Natural killer cell (primary cell): ENCODE measurements at regions not wholly inside any gene's neighbourhood (a gene's known extent, or its start where the extent isn't known, plus 50 kb on each side); places are given as distances from the start of the nearest gene placed in this dataset.
A peak's percentile ranks its signal among the peaks of the same experiment; 100 is the strongest.

Experiments
- ATAC-seq, 3 donors: fragments of 150-1000 bp in 2 of 3; fragments of 200-7000 bp in 1 of 3; cut with Tn5 transposase; 1 replicate in 1 of 3; 2 replicates in 2 of 3; pipeline ENCODE4 v1.10.0; 2021; ENCODE audit warnings: mild to moderate bottlenecking in 2 of 3, moderate library complexity in 2 of 3
- DNase-seq, 2 donors: peaks; one replicate each; pipeline versions ENCODE4 v3.0.0 to v3.0.0-alpha.2; 2013 to 2021; ENCODE audit warnings: mixed read lengths in 1 of 2
- H3K27ac ChIP-seq: one replicate; pipeline ENCODE4 v1.5.1; 2013; ENCODE audit warnings: mild to moderate bottlenecking, low read length
- H3K27me3 ChIP-seq: one replicate; pipeline ENCODE4 v1.6.1; 2013; ENCODE audit warnings: low read length; ENCODE audit not compliant: control insufficient read depth, insufficient read depth
- H3K36me3 ChIP-seq: one replicate; pipeline ENCODE4 v1.6.1; 2013; ENCODE audit warnings: low read length; ENCODE audit not compliant: control insufficient read depth, insufficient read depth
- H3K4me1 ChIP-seq: one replicate; pipeline ENCODE4 v1.6.1; 2013; ENCODE audit warnings: low read length; ENCODE audit not compliant: control insufficient read depth, insufficient read depth
- H3K4me3 ChIP-seq: one replicate; pipeline ENCODE4 v1.5.1; 2013; ENCODE audit warnings: low read length
- H3K9me3 ChIP-seq: one replicate; pipeline ENCODE4 v1.6.1; 2013; ENCODE audit warnings: low read length; ENCODE audit not compliant: control insufficient read depth, insufficient read depth
- H3K27ac Mint-ChIP-seq, 2 donors: one replicate each; pipeline ENCODE4 v1.8.0; 2022; ENCODE audit warnings: mild to moderate bottlenecking in 2 of 2, mixed read lengths in 2 of 2, moderate library complexity in 1 of 2
- H3K27me3 Mint-ChIP-seq, 2 donors: one replicate each; pipeline ENCODE4 v1.8.0; 2022; ENCODE audit warnings: low read depth in 2 of 2, mixed read lengths in 2 of 2
- H3K36me3 Mint-ChIP-seq: one replicate; pipeline ENCODE4 v1.8.0; 2022; ENCODE audit warnings: mixed read lengths
- H3K4me1 Mint-ChIP-seq, 2 donors: one replicate each; pipeline ENCODE4 v1.8.0; 2022; ENCODE audit warnings: mixed read lengths in 2 of 2
- H3K4me3 Mint-ChIP-seq: one replicate; pipeline ENCODE4 v1.8.0; 2022; ENCODE audit warnings: mild to moderate bottlenecking, moderate library complexity, mixed read lengths
- H3K9me3 Mint-ChIP-seq, 2 donors: one replicate each; pipeline ENCODE4 v1.8.0; 2022; ENCODE audit warnings: mixed read lengths in 2 of 2
- WGBS: methylation state at CpG from one replicate; pipeline ENCODE4 v1.1.7; 2013; ENCODE audit warnings: missing lambda C conversion rate; ENCODE audit not compliant: insufficient coverage; 5-methylcytosine and 5-hydroxymethylcytosine counted together
- intact Hi-C: fragments of 100-400 bp; cut with micrococcal nuclease; formaldehyde crosslinking; loops from one replicate; pipeline ENCODE4 v1.14.2; 2022
- TF ChIP-seq, protein P1 (sequence below): fragments of 200-600 bp; IDR thresholded peaks from one replicate; pipeline ENCODE4 v1.8.0; 2022; ENCODE audit warnings: antibody characterized with exemption

DNA sequence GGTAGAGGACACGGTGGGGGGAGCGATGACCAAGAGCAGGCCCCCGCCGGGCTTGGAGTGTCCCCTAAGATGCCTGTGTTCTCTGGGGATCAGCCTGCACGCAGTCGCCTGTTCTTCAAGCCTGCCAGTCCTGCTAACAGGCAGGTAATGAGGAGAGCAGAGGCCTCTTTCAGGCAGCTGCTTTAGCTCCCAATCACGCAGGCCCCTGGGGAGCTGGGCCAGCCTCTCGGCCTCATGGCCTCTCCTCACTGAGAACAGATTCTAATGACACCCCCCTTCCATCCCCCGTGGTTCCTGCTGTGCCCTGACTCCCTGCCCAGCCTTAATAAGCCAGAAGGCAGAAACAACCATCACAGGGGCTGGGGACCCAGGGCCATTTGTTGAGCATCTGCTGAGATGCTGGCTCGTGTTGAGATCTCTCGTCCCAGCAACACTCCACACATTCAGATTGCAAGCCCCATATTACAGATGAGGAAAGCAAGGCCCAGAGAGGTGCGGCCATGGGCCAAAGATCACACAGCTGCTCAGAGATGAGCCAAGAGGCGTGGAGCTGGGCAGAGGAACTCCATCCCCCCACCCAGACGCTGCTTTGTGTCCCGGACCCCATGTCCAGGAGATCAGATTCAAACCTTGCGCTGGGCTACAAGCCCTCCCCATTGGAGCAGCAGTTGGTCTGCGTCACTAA is 71.6 kb upstream of the CASZ1 start:
- no peaks in the 10 kb centered on the region for H3K36me3 ChIP-seq
- H3K4me1 ChIP-seq, result peaks cover 13% of the 10 kb centered on the region
- Mint-ChIP-seq H3K4me1 (peaks cover 5 to 16% of the 10 kb centered on the region in 2 donors), H3K36me3 (no peaks in the 10 kb centered on the region), H3K27me3 (peaks cover 47 to 53% of the 10 kb centered on the region in 2 donors), H3K4me3 (peak overlapping the region; percentile 61), H3K27ac (no peak overlapping the region), H3K9me3 (no peaks in the 10 kb centered on the region)
- 81% methylated on average over 17 of the region's 17 CpGs for WGBS
- intact Hi-C loops, result loop anchor here (1.0 to 5.0 kb wide), 5 partner anchors 44 to 438 kb away; partner anchors contain the start of gene CENPS
- DNase-seq, result no peak
- H3K4me3 ChIP-seq, result no peak overlapping the region
- H3K9me3 ChIP-seq, result no peaks in the 10 kb centered on the region
- no peak overlapping the region for H3K27ac ChIP-seq
- peaks cover 32% of the 10 kb centered on the region for H3K27me3 ChIP-seq
- no peak for ATAC-seq
- TF ChIP-seq, protein P1, sequence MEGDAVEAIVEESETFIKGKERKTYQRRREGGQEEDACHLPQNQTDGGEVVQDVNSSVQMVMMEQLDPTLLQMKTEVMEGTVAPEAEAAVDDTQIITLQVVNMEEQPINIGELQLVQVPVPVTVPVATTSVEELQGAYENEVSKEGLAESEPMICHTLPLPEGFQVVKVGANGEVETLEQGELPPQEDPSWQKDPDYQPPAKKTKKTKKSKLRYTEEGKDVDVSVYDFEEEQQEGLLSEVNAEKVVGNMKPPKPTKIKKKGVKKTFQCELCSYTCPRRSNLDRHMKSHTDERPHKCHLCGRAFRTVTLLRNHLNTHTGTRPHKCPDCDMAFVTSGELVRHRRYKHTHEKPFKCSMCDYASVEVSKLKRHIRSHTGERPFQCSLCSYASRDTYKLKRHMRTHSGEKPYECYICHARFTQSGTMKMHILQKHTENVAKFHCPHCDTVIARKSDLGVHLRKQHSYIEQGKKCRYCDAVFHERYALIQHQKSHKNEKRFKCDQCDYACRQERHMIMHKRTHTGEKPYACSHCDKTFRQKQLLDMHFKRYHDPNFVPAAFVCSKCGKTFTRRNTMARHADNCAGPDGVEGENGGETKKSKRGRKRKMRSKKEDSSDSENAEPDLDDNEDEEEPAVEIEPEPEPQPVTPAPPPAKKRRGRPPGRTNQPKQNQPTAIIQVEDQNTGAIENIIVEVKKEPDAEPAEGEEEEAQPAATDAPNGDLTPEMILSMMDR, result no peak

DNA sequence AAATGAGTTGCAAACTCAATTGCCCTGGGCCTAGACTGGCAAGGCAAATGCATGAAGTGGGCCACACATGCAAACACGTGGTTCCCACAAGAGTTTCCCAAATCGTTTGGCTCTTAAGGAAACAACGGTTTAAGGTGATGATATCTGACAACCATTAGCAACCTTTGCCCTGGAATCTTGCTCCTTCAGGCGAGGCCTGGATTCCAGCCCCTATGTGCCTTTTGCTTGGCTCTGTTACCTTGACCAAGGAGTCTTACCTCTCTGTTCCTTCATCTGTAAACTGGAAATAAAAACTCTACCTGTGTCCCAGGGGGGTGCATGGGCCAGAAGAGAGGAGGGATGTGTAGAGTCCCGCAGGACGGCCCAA is 72.1 kb upstream of the CASZ1 start:
- Histone ChIP-seq H3K27ac (no peak overlapping the region), H3K4me1 (peaks cover 13% of the 10 kb centered on the region), H3K4me3 (no peak overlapping the region), H3K27me3 (peaks cover 32% of the 10 kb centered on the region), H3K9me3 (no peaks in the 10 kb centered on the region), H3K36me3 (no peaks in the 10 kb centered on the region)
- no peaks in the 10 kb centered on the region for H3K36me3 Mint-ChIP-seq
- intact Hi-C loops, result loop anchor here (5.0 kb wide), 2 partner anchors 44 to 176 kb away; no protein-coding TSS in a partner anchor
- ATAC-seq, result no peak
- peaks cover 42 to 48% of the 10 kb centered on the region in 2 donors for H3K27me3 Mint-ChIP-seq
- H3K4me3 Mint-ChIP-seq, result no peak overlapping the region
- H3K4me1 Mint-ChIP-seq, result peaks cover 5 to 16% of the 10 kb centered on the region in 2 donors
- DNase-seq, result no peak
- no peaks in the 10 kb centered on the region for H3K9me3 Mint-ChIP-seq
- WGBS, result 82% methylated on average over 6 of the region's 6 CpGs
- no peak overlapping the region for H3K27ac Mint-ChIP-seq
- TF ChIP-seq, protein P1, result no peak

DNA sequence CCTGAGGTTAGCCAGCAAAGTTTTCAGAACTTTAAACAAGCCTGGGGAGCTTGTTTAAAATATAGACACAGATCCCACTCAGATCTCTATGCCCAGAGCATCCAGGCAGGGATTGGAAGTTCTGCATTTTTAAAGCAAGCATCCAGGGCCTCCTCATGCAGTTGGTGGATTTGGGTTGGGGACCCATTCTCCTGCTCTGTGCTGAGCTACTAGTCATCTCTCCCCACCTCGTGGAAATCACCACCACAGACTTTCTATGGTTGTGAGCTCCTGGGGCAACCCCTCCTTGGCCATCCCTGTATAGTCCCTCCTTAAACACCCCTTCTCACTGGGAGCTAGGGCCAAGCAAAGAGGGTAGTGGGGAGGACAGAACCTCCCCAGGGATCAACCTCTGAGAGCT is 73.5 kb upstream of the CASZ1 start:
- Mint-ChIP-seq H3K9me3 (no peaks in the 10 kb centered on the region), H3K4me1 (peaks cover 5 to 16% of the 10 kb centered on the region in 2 donors), H3K4me3 (no peak overlapping the region), H3K36me3 (no peaks in the 10 kb centered on the region), H3K27ac (no peak overlapping the region), H3K27me3 (peaks cover 28 to 36% of the 10 kb centered on the region in 2 donors)
- intact Hi-C loops, result loop anchor here (5.0 kb wide), 2 partner anchors 42 to 178 kb away; no protein-coding TSS in a partner anchor
- no peak overlapping the region for H3K27ac ChIP-seq
- peaks cover 32% of the 10 kb centered on the region for H3K27me3 ChIP-seq
- 20% methylated on average over 1 of the region's 1 CpG for WGBS
- TF ChIP-seq, protein P1, result no peak
- peaks cover 13% of the 10 kb centered on the region for H3K4me1 ChIP-seq
- ATAC-seq (no peak), DNase-seq (no peak)
- no peaks in the 10 kb centered on the region for H3K9me3 ChIP-seq
- no peaks in the 10 kb centered on the region for H3K36me3 ChIP-seq
- H3K4me3 ChIP-seq, result no peak overlapping the region
